GM18517 (cell line): ENCODE measurements at regions not wholly inside any gene's neighbourhood (a gene's known extent, or its start where the extent isn't known, plus 50 kb on each side); places are given as distances from the start of the nearest gene placed in this dataset.

Source experiments
- ATAC-seq: cut with Tn5 transposase; IDR thresholded peaks from one replicate; pipeline ENCODE4 v1.9.1; 2021; ENCODE audit warnings: mild to moderate bottlenecking, moderate library complexity; ENCODE audit not compliant: unreplicated experiment

GRCh38 chr11:28849053-28849452 lies 740.9 kb downstream of the METTL15 start:
- ATAC-seq, result no peak

GRCh38 chr11:28842716-28843115 lies 734.5 kb downstream of the METTL15 start:
- ATAC-seq, result no peak

GRCh38 chr11:28838741-28839140 lies 730.6 kb downstream of the METTL15 start:
- ATAC-seq, result no peak

- no peak for ATAC-seq
These were observed 729.4 kb downstream of the METTL15 start for GRCh38 chr11:28837599-28837998.

- no peak for ATAC-seq
These were observed 728.3 kb downstream of the METTL15 start for GRCh38 chr11:28836285-28837081.

GRCh38 chr11:28835790-28836189 lies 727.6 kb downstream of the METTL15 start:
- no peak for ATAC-seq

GRCh38 chr11:28835317-28835716 lies 727.1 kb downstream of the METTL15 start:
- no peak for ATAC-seq

- no peak for ATAC-seq
These were observed 726.7 kb downstream of the METTL15 start for GRCh38 chr11:28834877-28835276.

- no peak for ATAC-seq
These were observed 725.5 kb downstream of the METTL15 start for GRCh38 chr11:28833670-28834069.

GRCh38 chr11:28833169-28833568 lies 725.0 kb downstream of the METTL15 start:
- ATAC-seq, result no peak

GRCh38 chr11:28826807-28827206 lies 718.6 kb downstream of the METTL15 start:
- ATAC-seq, result no peak

- ATAC-seq, result no peak
These were observed 714.4 kb downstream of the METTL15 start for GRCh38 chr11:28822576-28822975.

- no peak for ATAC-seq
These were observed 712.3 kb downstream of the METTL15 start for GRCh38 chr11:28820296-28820989.

- ATAC-seq, result no peak
These were observed 711.6 kb downstream of the METTL15 start for GRCh38 chr11:28819741-28820140.

- no peak for ATAC-seq
These were observed 706.9 kb downstream of the METTL15 start for GRCh38 chr11:28815110-28815509.

GRCh38 chr11:28808771-28809170 lies 700.6 kb downstream of the METTL15 start:
- ATAC-seq, result no peak

- no peak for ATAC-seq
These were observed 691.1 kb downstream of the METTL15 start for GRCh38 chr11:28799316-28799715.

- no peak for ATAC-seq
These were observed 690.1 kb downstream of the METTL15 start for GRCh38 chr11:28798286-28798685.

GRCh38 chr11:28797536-28797935 lies 689.3 kb downstream of the METTL15 start:
- ATAC-seq, result no peak

- ATAC-seq, result no peak
These were observed 686.2 kb downstream of the METTL15 start for GRCh38 chr11:28794405-28794804.

- no peak for ATAC-seq
These were observed 685.1 kb downstream of the METTL15 start for GRCh38 chr11:28793282-28793738.

- ATAC-seq, result no peak
These were observed 684.7 kb downstream of the METTL15 start for GRCh38 chr11:28792856-28793255.
